PC-3 (cell line): ENCODE measurements at regions not wholly inside any gene's neighbourhood (a gene's known extent, or its start where the extent isn't known, plus 50 kb on each side); places are given as distances from the start of the nearest gene placed in this dataset.

ENCODE experiments used
- EZH2 ChIP-seq: fragments of 300-600 bp; sonication (generic); IDR thresholded peaks from one replicate; pipeline ENCODE4 v1.6.1; 2017; ENCODE audit warnings: antibody characterized with exemption, mild to moderate bottlenecking, low read length; ENCODE audit not compliant: unreplicated experiment
- TF ChIP-seq, protein P1 (sequence below): fragments of 300-600 bp; sonication (generic); conservative IDR thresholded peaks from 2 replicates; pipeline ENCODE4 v1.5.1; 2017; ENCODE audit warnings: antibody characterized with exemption, low read depth, mild to moderate bottlenecking, low read length

- TF ChIP-seq, protein P1, sequence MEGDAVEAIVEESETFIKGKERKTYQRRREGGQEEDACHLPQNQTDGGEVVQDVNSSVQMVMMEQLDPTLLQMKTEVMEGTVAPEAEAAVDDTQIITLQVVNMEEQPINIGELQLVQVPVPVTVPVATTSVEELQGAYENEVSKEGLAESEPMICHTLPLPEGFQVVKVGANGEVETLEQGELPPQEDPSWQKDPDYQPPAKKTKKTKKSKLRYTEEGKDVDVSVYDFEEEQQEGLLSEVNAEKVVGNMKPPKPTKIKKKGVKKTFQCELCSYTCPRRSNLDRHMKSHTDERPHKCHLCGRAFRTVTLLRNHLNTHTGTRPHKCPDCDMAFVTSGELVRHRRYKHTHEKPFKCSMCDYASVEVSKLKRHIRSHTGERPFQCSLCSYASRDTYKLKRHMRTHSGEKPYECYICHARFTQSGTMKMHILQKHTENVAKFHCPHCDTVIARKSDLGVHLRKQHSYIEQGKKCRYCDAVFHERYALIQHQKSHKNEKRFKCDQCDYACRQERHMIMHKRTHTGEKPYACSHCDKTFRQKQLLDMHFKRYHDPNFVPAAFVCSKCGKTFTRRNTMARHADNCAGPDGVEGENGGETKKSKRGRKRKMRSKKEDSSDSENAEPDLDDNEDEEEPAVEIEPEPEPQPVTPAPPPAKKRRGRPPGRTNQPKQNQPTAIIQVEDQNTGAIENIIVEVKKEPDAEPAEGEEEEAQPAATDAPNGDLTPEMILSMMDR = no peak
- TF ChIP-seq EZH2 = no peak
Observed at GRCh38 chr3:30292192-30292893, 314.1 kb upstream of the TGFBR2 start.
